ENCODE measurements at regions not wholly inside any gene's neighbourhood (a gene's known extent, or its start where the extent isn't known, plus 50 kb on each side); places are given as distances from the start of the nearest gene placed in this dataset.
"Not testable (repeated sequence)": the region's sequence is repeated elsewhere in the genome, so short reads cannot be mapped to it uniquely, and the experiment has no call there.

DNA sequence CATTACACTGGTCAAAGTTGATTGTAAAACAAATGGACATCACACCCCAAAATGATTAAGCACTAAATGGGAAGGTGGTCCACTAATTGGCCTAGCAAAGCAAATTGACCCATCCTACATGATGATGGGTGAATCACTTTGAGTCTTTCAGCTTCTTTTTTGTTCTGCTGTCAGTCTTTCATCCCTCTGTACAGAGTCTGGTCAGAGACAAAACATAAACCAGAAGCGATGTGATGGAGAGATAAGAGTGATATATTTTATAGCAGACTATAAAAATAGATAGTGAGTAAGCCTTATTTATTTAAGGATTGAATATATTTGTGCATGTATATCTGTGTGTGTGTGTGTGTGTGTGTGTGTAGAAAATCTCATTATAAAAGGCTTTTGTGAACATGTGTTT lies 618.4 kb upstream of the SOX9 start:
- Mint-ChIP-seq H3K27me3 (ENCODE audit: unreplicated experiment) (no peaks in the 10 kb centered on the region), H3K4me3 (ENCODE audit: unreplicated experiment) (no peak overlapping the region), H3K27ac (ENCODE audit: unreplicated experiment) (no peak overlapping the region), H3K36me3 (ENCODE audit: unreplicated experiment) (no peaks in the 10 kb centered on the region), H3K4me1 (ENCODE audit: low read depth, unreplicated experiment) (peaks cover 5% of the 10 kb centered on the region), H3K9me3 (ENCODE audit: unreplicated experiment) (no peaks in the 10 kb centered on the region)
- TF ChIP-seq, protein P1, sequence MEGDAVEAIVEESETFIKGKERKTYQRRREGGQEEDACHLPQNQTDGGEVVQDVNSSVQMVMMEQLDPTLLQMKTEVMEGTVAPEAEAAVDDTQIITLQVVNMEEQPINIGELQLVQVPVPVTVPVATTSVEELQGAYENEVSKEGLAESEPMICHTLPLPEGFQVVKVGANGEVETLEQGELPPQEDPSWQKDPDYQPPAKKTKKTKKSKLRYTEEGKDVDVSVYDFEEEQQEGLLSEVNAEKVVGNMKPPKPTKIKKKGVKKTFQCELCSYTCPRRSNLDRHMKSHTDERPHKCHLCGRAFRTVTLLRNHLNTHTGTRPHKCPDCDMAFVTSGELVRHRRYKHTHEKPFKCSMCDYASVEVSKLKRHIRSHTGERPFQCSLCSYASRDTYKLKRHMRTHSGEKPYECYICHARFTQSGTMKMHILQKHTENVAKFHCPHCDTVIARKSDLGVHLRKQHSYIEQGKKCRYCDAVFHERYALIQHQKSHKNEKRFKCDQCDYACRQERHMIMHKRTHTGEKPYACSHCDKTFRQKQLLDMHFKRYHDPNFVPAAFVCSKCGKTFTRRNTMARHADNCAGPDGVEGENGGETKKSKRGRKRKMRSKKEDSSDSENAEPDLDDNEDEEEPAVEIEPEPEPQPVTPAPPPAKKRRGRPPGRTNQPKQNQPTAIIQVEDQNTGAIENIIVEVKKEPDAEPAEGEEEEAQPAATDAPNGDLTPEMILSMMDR (IDR thresholded peaks at IDR 0.05; ENCODE audit: partially characterized antibody, unreplicated experiment): no peak
- DNase-seq: no peak

DNA sequence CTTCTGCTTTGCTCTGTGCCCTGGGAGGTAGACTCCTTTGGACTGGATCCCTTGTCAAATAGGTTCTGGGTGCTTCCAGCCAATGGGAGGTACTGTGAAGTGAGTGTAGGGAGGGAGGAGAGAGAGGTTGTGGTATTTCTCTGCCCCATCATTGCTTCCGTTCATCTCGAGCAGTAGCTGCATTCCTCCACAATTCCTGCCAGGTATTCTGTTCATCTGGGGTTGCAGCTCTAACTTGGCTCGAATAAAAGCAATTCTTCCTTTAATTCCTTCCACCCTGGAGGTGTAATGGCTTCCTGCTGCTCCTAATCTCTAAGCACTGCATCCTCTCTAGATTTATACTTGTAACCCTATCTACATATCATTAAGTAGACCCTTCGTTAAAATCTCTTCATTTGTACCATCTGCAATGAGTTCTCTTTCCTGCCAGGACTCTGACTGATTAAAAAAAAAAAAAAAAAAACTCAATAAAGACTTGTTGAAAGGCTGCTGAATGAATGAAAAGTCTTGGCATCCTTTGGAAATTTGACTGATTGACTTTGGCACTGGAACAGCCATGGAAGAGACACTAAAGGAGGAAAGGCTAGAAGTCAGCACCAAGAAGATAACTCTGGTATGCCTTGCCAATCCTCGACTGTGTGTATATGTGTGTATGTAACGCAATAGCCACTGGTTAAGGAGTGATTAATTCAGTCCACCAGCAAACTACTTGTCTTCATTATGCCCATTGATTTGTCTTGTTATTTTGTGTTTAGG lies 616.9 kb upstream of the SOX9 start:
- Mint-ChIP-seq H3K4me1 (ENCODE audit: low read depth, unreplicated experiment) (peaks cover 5% of the 10 kb centered on the region), H3K9me3 (ENCODE audit: unreplicated experiment) (no peaks in the 10 kb centered on the region), H3K36me3 (ENCODE audit: unreplicated experiment) (no peaks in the 10 kb centered on the region), H3K4me3 (ENCODE audit: unreplicated experiment) (no peak overlapping the region), H3K27ac (ENCODE audit: unreplicated experiment) (no peak overlapping the region), H3K27me3 (ENCODE audit: unreplicated experiment) (no peaks in the 10 kb centered on the region)
- TF ChIP-seq, protein P1 (IDR thresholded peaks at IDR 0.05; ENCODE audit: partially characterized antibody, unreplicated experiment): no peak
- no peak for DNase-seq

DNA sequence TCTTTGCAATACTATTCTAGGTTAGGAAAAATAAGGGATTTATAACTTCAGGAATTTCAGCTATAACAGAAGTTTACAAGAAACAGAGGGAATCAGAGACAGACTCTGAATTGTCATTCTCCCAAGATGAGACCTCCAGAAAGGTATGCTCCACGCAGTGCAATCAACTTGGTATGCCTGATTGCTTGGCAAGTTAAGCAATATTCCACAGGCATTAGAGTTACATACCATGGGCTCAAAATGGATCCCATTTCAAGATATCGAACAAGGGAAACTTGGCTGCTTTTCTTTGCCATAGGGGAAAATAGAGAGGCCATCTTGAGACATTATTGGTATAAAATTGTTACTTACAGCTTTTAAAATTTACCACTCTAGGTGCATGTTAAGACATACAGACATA lies 615.6 kb upstream of the SOX9 start:
- TF ChIP-seq, protein P1 (IDR thresholded peaks at IDR 0.05; ENCODE audit: partially characterized antibody, unreplicated experiment): no peak
- H3K4me1 Mint-ChIP-seq (ENCODE audit: low read depth, unreplicated experiment): peaks cover 5% of the 10 kb centered on the region
- H3K36me3 Mint-ChIP-seq (ENCODE audit: unreplicated experiment): no peaks in the 10 kb centered on the region
- H3K27ac Mint-ChIP-seq (ENCODE audit: unreplicated experiment): no peak overlapping the region
- no peaks in the 10 kb centered on the region for H3K27me3 Mint-ChIP-seq (ENCODE audit: unreplicated experiment)
- no peak overlapping the region for H3K4me3 Mint-ChIP-seq (ENCODE audit: unreplicated experiment)
- DNase-seq: no peak
- H3K9me3 Mint-ChIP-seq (ENCODE audit: unreplicated experiment): no peaks in the 10 kb centered on the region

DNA sequence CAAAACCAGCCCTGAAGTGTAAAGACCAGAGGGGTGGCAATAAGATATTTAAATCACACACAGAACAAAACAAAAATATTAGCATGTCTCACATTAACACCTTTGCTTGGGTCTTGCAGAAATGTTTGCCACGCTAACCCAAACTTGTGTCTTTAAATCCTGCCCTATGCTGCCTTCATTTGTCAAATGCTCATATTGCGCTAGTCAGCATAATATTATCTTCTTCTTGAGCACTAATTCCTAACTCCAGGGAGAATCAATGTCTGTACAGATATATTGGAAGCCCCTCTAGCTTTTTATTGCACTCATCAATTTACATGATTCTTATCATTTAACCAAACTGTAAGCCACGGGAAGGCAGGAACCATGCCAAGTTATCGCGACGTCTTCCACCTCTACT lies 614.8 kb upstream of the SOX9 start:
- no peaks in the 10 kb centered on the region for H3K36me3 Mint-ChIP-seq (ENCODE audit: unreplicated experiment)
- no peaks in the 10 kb centered on the region for H3K27me3 Mint-ChIP-seq (ENCODE audit: unreplicated experiment)
- TF ChIP-seq, protein P1 (IDR thresholded peaks at IDR 0.05; ENCODE audit: partially characterized antibody, unreplicated experiment): no peak
- H3K27ac Mint-ChIP-seq (ENCODE audit: unreplicated experiment): no peak overlapping the region
- H3K4me3 Mint-ChIP-seq (ENCODE audit: unreplicated experiment): no peak overlapping the region
- DNase-seq: no peak
- peaks cover 5% of the 10 kb centered on the region for H3K4me1 Mint-ChIP-seq (ENCODE audit: low read depth, unreplicated experiment)
- no peaks in the 10 kb centered on the region for H3K9me3 Mint-ChIP-seq (ENCODE audit: unreplicated experiment)

DNA sequence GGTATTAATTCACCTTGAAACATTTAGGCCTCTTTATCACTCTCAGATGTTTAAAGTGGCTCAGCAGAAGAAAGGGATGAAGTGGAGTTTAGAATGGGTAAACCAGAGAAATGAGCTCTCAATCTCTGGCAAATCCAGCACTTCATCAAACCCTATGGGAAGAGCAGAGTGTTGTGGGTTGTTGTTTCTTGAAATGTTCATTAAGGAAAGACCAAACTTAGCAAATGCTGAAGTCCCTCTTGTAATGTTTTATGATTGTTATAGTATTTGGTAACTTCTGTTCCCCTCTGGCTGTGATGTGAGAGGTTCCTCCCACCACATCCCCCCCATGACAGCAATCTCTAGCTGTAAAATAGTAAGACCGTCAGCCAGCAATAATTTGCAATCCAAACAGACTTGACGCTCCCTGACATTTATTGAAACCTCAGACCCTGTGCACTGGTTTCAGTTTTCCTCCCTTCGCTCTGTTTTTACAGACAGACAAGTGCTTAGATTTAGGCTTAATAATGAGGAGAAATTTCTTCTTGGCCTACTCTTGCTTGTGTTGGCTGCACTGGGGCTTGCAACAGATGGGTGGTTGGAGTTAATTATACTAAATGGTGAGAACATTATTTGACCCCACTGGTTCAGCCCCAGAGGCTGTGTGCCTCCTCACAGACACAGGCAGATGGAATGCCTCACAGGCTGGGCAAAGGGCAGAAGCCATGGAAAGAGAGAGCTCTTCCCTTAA lies 609.4 kb upstream of the SOX9 start:
- DNase-seq: no peak
- TF ChIP-seq, protein P1 (IDR thresholded peaks at IDR 0.05; ENCODE audit: partially characterized antibody, unreplicated experiment): no peak
- no peaks in the 10 kb centered on the region for H3K4me1 Mint-ChIP-seq (ENCODE audit: low read depth, unreplicated experiment)
- H3K9me3 Mint-ChIP-seq (ENCODE audit: unreplicated experiment): no peaks in the 10 kb centered on the region
- H3K4me3 Mint-ChIP-seq (ENCODE audit: unreplicated experiment): no peak overlapping the region
- H3K27me3 Mint-ChIP-seq (ENCODE audit: unreplicated experiment): no peaks in the 10 kb centered on the region
- no peaks in the 10 kb centered on the region for H3K36me3 Mint-ChIP-seq (ENCODE audit: unreplicated experiment)
- no peak overlapping the region for H3K27ac Mint-ChIP-seq (ENCODE audit: unreplicated experiment)

DNA sequence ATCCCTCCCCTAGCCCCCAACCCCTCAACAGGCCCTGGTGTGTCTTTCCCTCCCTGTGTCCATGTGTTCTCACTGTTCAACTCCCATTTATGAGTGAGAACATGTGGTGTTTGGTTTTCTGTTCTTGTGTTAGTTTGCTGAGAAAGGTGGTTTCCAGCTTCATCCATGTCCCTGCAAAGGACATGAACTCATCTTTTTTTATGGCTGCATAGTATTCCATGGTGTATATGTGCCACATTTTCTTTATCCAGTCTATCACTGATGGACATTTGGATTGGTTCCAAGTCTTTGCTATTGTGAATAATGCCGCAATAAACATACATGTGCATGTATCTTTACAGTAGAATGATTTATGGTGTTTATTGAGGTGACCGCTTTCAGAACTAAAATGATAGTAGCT lies 607.1 kb upstream of the SOX9 start:
- DNase-seq; H3K36me3 Mint-ChIP-seq (ENCODE audit: unreplicated experiment); H3K9me3 Mint-ChIP-seq (ENCODE audit: unreplicated experiment); H3K27ac Mint-ChIP-seq (ENCODE audit: unreplicated experiment); H3K27me3 Mint-ChIP-seq (ENCODE audit: unreplicated experiment); H3K4me3 Mint-ChIP-seq (ENCODE audit: unreplicated experiment); H3K4me1 Mint-ChIP-seq (ENCODE audit: low read depth, unreplicated experiment): not testable (repeated sequence)

All from glutamatergic neuron (in vitro differentiated cells).